ENCODE measurements at regions not wholly inside any gene's neighbourhood (a gene's known extent, or its start where the extent isn't known, plus 50 kb on each side); places are given as distances from the start of the nearest gene placed in this dataset.

- TF ChIP-seq TAF1 (IDR thresholded peaks at IDR 0.05; ENCODE audit: low read depth) (no peak), MXI1 (conservative IDR thresholded peaks at IDR 0.05; ENCODE audit: poor library complexity, severe bottlenecking) (no peak)
Observed at GRCh38 chr7:41306486-41306885, 396.4 kb downstream of the INHBA start (continued).

- Histone ChIP-seq H3K4me2 (ENCODE audit: low read length) (no peak overlapping the region), H3F3A (ENCODE audit: insufficient read depth, low read length, poor library complexity, severe bottlenecking) (no peaks in the 10 kb centered on the region), H3K4me3 (ENCODE audit: low read length) (no peak overlapping the region), H3K27me3 (ENCODE audit: insufficient read depth, low read depth, low read length) (no peaks in the 10 kb centered on the region), H4K20me1 (ENCODE audit: insufficient read depth) (no peaks in the 10 kb centered on the region), H3K79me2 (replicated peaks; ENCODE audit: insufficient read depth, low read length) (no peaks in the 10 kb centered on the region), H3K9me3 (ENCODE audit: low read length) (no peaks in the 10 kb centered on the region), H3K36me3 (ENCODE audit: insufficient read depth, low read length) (no peaks in the 10 kb centered on the region), H3K27ac (ENCODE audit: low read length) (no peak overlapping the region), H3K9ac (ENCODE audit: low read length) (no peak overlapping the region), H2AFZ (ENCODE audit: low read depth, low read length) (no peak overlapping the region), H3K9me2 (ENCODE audit: insufficient read depth, low read length) (no peaks in the 10 kb centered on the region)
- TF ChIP-seq REST (IDR thresholded peaks at IDR 0.05; ENCODE audit: borderline replicate concordance) (no peak), EZH2 (IDR thresholded peaks at IDR 0.05; ENCODE audit: borderline replicate concordance, insufficient read depth, low read length, poor library complexity, severe bottlenecking) (no peak), MXI1 (conservative IDR thresholded peaks at IDR 0.05; ENCODE audit: poor library complexity, severe bottlenecking) (no peak)
Observed at GRCh38 chr7:41305001-41305400, 397.9 kb downstream of the INHBA start.

GRCh38 chr7:41303709-41304108, 399.2 kb downstream of the INHBA start:
- TF ChIP-seq EZH2 (IDR thresholded peaks at IDR 0.05; ENCODE audit: borderline replicate concordance, insufficient read depth, low read length, poor library complexity, severe bottlenecking) = no peak
- TF ChIP-seq EP300 (conservative IDR thresholded peaks at IDR 0.05; ENCODE audit: poor library complexity, severe bottlenecking) = no peak
- no peak for TF ChIP-seq REST (IDR thresholded peaks at IDR 0.05; ENCODE audit: borderline replicate concordance)
- TF ChIP-seq MXI1 (conservative IDR thresholded peaks at IDR 0.05; ENCODE audit: poor library complexity, severe bottlenecking) = no peak
- TF ChIP-seq POLR2AphosphoS5 (IDR thresholded peaks at IDR 0.05) = no peak
- TF ChIP-seq SMC3 (conservative IDR thresholded peaks at IDR 0.05; ENCODE audit: poor library complexity) = no peak
- TF ChIP-seq CTCF (IDR thresholded peaks at IDR 0.05; ENCODE audit: poor library complexity, severe bottlenecking) = no peak
- TF ChIP-seq TAF1 (IDR thresholded peaks at IDR 0.05; ENCODE audit: low read depth) = no peak
- TF ChIP-seq RAD21 (conservative IDR thresholded peaks at IDR 0.05) = no peak
- Histone ChIP-seq H3F3A (ENCODE audit: insufficient read depth, low read length, poor library complexity, severe bottlenecking) (no peaks in the 10 kb centered on the region), H2AFZ (ENCODE audit: low read depth, low read length) (no peak overlapping the region), H3K27ac (ENCODE audit: low read length) (no peak overlapping the region), H3K9ac (ENCODE audit: low read length) (no peak overlapping the region), H3K27me3 (ENCODE audit: insufficient read depth, low read depth, low read length) (no peaks in the 10 kb centered on the region), H3K79me2 (replicated peaks; ENCODE audit: insufficient read depth, low read length) (no peaks in the 10 kb centered on the region), H3K4me2 (ENCODE audit: low read length) (no peak overlapping the region), H3K4me3 (ENCODE audit: low read length) (no peak overlapping the region), H3K9me2 (ENCODE audit: insufficient read depth, low read length) (no peaks in the 10 kb centered on the region), H4K20me1 (ENCODE audit: insufficient read depth) (no peaks in the 10 kb centered on the region), H3K9me3 (ENCODE audit: low read length) (no peaks in the 10 kb centered on the region), H3K36me3 (ENCODE audit: insufficient read depth, low read length) (no peaks in the 10 kb centered on the region)

Data from neural cell (in vitro differentiated cells).